ENCODE measurements at regions not wholly inside any gene's neighbourhood (a gene's known extent, or its start where the extent isn't known, plus 50 kb on each side); places are given as distances from the start of the nearest gene placed in this dataset.

DNA sequence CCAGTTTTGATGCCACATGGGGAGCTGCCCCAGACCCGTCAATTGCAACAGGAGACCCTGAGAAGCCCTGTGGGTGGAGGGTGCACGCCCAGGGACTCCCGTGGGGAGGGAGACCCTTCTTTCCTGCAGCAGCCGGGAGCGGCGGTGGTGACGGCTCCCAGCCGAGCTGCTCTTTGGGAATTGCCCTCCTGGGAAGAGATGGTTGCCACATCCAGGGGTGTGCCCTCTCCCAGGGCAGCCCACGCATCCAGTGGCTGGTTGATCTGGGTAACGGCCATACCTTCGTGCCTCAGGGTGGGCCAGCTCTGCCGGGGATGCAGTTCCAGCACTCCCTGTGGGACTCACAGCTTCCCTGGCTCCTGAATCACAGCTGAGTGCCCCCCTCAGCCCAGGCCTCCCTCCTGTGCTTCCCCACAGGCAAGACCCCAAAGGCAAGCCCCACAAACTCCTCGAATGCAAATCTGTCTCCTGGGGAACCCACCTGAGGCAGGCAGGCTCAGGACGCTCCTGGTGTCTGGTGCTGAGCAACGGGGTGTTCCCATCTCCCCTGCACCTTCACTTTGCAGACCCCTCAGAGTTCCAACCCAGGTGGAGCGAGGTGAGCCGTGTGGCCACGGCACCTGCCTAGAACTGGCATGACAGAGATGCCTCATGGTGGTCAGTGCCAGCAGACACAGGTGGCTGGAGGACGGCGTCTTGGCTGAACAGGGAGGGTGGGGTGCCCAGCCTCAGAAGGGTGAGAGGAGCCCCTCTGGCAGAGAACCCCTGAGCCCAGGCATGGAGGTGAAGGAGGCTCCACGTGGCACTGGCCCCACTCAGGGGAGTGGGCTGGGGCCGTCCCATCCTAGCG lies 1027.4 kb downstream of the BRD1 start:
- H3K27ac ChIP-seq (ENCODE audit: extremely low read length, insufficient read depth, low read length) = no peak overlapping the region
- in situ Hi-C loops (cut with HindIII; ENCODE audit: extremely low pct_ligation_motif_present, low pct_unique_long_range_greater_than_20kb) = no loop called here
- no peaks in the 10 kb centered on the region for H3K79me2 ChIP-seq (ENCODE audit: insufficient read depth, low read length)
- no peak overlapping the region for H3K4me3 ChIP-seq (replicated peaks in 1 of 3; ENCODE audit: insufficient read depth in 1 of 3, low read depth in 2 of 3, low read length in 3 of 3)
- ChIA-PET POLR2A (no interaction called here), CTCF (ENCODE audit: low intra/inter-chr PET ratio, low total read pairs) (no interaction called here)
- no peaks in the 10 kb centered on the region for H3K4me1 ChIP-seq (ENCODE audit: insufficient read depth, low read length)
- intact Hi-C loops (cut with micrococcal nuclease; ENCODE audit: unreplicated experiment) = no loop called here
- BruUV-seq (replicated peaks) = no TSS peak
- no peak overlapping the region for H3K9ac ChIP-seq (ENCODE audit: insufficient read depth, low read depth, low read length)
- DNase-seq (ENCODE audit: low spot score) (no peak), ATAC-seq (no peak), FAIRE-seq (no peak)
- no peaks in the 10 kb centered on the region for H3K9me3 ChIP-seq (ENCODE audit: low read length)
- peaks cover 2 to 28% of the 10 kb centered on the region in 2 experiments; a peak in 3 of 5 replicates for H3K27me3 ChIP-seq (ENCODE audit: control insufficient read depth in 1 of 2, insufficient read depth in 2 of 2, low read length in 2 of 2)
- no peak overlapping the region for H2AFZ ChIP-seq (ENCODE audit: low read length)
- no peaks in the 10 kb centered on the region for H3K36me3 ChIP-seq (replicated peaks in 1 of 2; ENCODE audit: control insufficient read depth in 1 of 2, insufficient read depth in 2 of 2, low read length in 2 of 2)
- H4K20me1 ChIP-seq (ENCODE audit: insufficient read depth, low read length) = no peaks in the 10 kb centered on the region
- WGBS (ENCODE audit: low lambda C conversion rate) = 31% methylated on average over 7 of the region's 23 CpGs
- H3K4me2 ChIP-seq (ENCODE audit: low read depth, low read length) = no peak overlapping the region
- TF ChIP-seq ZNF556 (CRISPR knock-in tag; IDR thresholded peaks at IDR 0.05; ENCODE audit: borderline replicate concordance) = no peak
- TF ChIP-seq, protein P1, sequence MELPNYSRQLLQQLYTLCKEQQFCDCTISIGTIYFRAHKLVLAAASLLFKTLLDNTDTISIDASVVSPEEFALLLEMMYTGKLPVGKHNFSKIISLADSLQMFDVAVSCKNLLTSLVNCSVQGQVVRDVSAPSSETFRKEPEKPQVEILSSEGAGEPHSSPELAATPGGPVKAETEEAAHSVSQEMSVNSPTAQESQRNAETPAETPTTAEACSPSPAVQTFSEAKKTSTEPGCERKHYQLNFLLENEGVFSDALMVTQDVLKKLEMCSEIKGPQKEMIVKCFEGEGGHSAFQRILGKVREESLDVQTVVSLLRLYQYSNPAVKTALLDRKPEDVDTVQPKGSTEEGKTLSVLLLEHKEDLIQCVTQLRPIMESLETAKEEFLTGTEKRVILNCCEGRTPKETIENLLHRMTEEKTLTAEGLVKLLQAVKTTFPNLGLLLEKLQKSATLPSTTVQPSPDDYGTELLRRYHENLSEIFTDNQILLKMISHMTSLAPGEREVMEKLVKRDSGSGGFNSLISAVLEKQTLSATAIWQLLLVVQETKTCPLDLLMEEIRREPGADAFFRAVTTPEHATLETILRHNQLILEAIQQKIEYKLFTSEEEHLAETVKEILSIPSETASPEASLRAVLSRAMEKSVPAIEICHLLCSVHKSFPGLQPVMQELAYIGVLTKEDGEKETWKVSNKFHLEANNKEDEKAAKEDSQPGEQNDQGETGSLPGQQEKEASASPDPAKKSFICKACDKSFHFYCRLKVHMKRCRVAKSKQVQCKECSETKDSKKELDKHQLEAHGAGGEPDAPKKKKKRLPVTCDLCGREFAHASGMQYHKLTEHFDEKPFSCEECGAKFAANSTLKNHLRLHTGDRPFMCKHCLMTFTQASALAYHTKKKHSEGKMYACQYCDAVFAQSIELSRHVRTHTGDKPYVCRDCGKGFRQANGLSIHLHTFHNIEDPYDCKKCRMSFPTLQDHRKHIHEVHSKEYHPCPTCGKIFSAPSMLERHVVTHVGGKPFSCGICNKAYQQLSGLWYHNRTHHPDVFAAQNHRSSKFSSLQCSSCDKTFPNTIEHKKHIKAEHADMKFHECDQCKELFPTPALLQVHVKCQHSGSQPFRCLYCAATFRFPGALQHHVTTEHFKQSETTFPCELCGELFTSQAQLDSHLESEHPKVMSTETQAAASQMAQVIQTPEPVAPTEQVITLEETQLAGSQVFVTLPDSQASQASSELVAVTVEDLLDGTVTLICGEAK (IDR thresholded peaks at IDR 0.05) = no peak
- TF ChIP-seq, protein P1 (CRISPR knock-in tag; IDR thresholded peaks at IDR 0.05) = no peak
- TF ChIP-seq LCORL (IDR thresholded peaks at IDR 0.05) = no peak
- no peak for TF ChIP-seq LCORL (CRISPR knock-in tag; IDR thresholded peaks at IDR 0.05)
- TF ChIP-seq, protein P2, sequence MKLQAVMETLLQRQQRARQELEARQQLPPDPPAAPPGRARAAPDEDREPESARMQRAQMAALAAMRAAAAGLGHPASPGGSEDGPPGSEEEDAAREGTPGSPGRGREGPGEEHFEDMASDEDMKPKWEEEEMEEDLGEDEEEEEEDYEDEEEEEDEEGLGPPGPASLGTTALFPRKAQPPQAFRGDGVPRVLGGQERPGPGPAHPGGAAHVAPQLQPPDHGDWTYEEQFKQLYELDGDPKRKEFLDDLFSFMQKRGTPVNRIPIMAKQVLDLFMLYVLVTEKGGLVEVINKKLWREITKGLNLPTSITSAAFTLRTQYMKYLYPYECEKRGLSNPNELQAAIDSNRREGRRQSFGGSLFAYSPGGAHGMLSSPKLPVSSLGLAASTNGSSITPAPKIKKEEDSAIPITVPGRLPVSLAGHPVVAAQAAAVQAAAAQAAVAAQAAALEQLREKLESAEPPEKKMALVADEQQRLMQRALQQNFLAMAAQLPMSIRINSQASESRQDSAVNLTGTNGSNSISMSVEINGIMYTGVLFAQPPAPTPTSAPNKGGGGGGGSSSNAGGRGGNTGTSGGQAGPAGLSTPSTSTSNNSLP (IDR thresholded peaks at IDR 0.05; ENCODE audit: low read depth, low read length) = no peak
- TF ChIP-seq MXD3 (CRISPR knock-in tag; IDR thresholded peaks at IDR 0.05) = no peak
- no peak for TF ChIP-seq ZNF549 (CRISPR knock-in tag; IDR thresholded peaks at IDR 0.05)
- no peak for TF ChIP-seq ZNF616 (CRISPR knock-in tag; IDR thresholded peaks at IDR 0.05; ENCODE audit: low read depth)
- TF ChIP-seq ZNF737 (CRISPR knock-in tag; IDR thresholded peaks at IDR 0.05; ENCODE audit: borderline replicate concordance) = no peak
- no peak for TF ChIP-seq DMAP1 (CRISPR knock-in tag; IDR thresholded peaks at IDR 0.05)
- no peak for TF ChIP-seq HDAC6 (IDR thresholded peaks at IDR 0.05; ENCODE audit: low read depth, low read length)
- TF ChIP-seq EEA1 (CRISPR knock-in tag; IDR thresholded peaks at IDR 0.05; ENCODE audit: borderline replicate concordance) = no peak

Measured in HepG2 (cell line).